Endothelial cell of umbilical vein (primary cell): ENCODE measurements at regions not wholly inside any gene's neighbourhood (a gene's known extent, or its start where the extent isn't known, plus 50 kb on each side); places are given as distances from the start of the nearest gene placed in this dataset.

Source experiments
- BruUV-seq: library from RNA; stranded (reverse); fragments of 400-500 nt; replicated peaks from 2 replicates; lab custom pipeline; 2021; lab: Mats Ljungman, UMichigan
- CTCF ChIA-PET: fragments of 300-600, 350-600 bp; sonication (Branson Sonifier 250); formaldehyde crosslinking; loops from one replicate; lab custom pipeline; 2021; ENCODE audit warnings: antibody characterized with exemption, inconsistent platforms; lab: Charles Lee
- POLR2A ChIA-PET: fragments of 300-600, 350-600 bp; sonication (Branson Sonifier 250); formaldehyde crosslinking; loops from one replicate; lab custom pipeline; 2021; ENCODE audit warnings: antibody characterized with exemption, inconsistent platforms; lab: Charles Lee
- DNase-seq: peaks from one replicate; pipeline ENCODE4 v3.0.0-alpha.2; 2011; ENCODE audit warnings: low read depth, low spot score
- FAIRE-seq: peaks from 2 replicates; lab custom pipeline; 2011; peaks lifted over from hg19 to GRCh38; lab: Jason Lieb, UNC
- H2AFZ ChIP-seq: 2 replicates; pipeline ENCODE4 v1.6.0; 2012; ENCODE audit warnings: low read depth, low read length, control low read depth, inconsistent platforms
- H3K27ac ChIP-seq: 2 replicates; pipeline ENCODE4 v1.5.1; 2011; ENCODE audit warnings: low read depth, mild to moderate bottlenecking, control low read depth, low read length, moderate library complexity; ENCODE audit not compliant: insufficient read depth
- H3K27me3 ChIP-seq, 2 experiments: 2 replicates each; pipeline versions ENCODE4 v1.6.0 to v1.6.1; 2011; ENCODE audit warnings: low read length in 2 of 2, mixed read lengths in 1 of 2; ENCODE audit not compliant: control insufficient read depth in 2 of 2, insufficient read depth in 2 of 2
- H3K36me3 ChIP-seq, 2 experiments: 2 replicates in 1 of 2; 3 replicates in 1 of 2; pipeline ENCODE4 v1.5.1; 2011; ENCODE audit warnings: low read length in 2 of 2, mild to moderate bottlenecking in 1 of 2, moderate library complexity in 1 of 2; ENCODE audit not compliant: control insufficient read depth in 2 of 2, insufficient read depth in 2 of 2; ENCODE audit errors: extremely low read depth in 1 of 2
- H3K4me1 ChIP-seq: 3 replicates; pipeline ENCODE4 v1.5.1; 2011; ENCODE audit warnings: mild to moderate bottlenecking, low read length; ENCODE audit not compliant: control insufficient read depth, insufficient read depth; ENCODE audit errors: extremely low read depth
- H3K4me2 ChIP-seq: 2 replicates; pipeline ENCODE4 v1.6.1; 2011; ENCODE audit warnings: low read length, control low read depth, mixed read lengths; ENCODE audit not compliant: insufficient read depth
- H3K4me3 ChIP-seq, 3 experiments: fragments of 200-600 bp in 1 of 3; sonication (generic), shearing (Covaris generic) in 1 of 3; replicated peaks in 1 of 3; 2 replicates each; pipeline ENCODE4 v1.5.1; 2011 to 2016; ENCODE audit warnings: control low read depth in 3 of 3, low read length in 3 of 3, mild to moderate bottlenecking in 2 of 3, inconsistent platforms in 1 of 3, low read depth in 1 of 3, moderate library complexity in 1 of 3; ENCODE audit not compliant: insufficient read depth in 1 of 3
- H3K79me2 ChIP-seq: 2 replicates; pipeline ENCODE4 v1.6.0; 2012; ENCODE audit warnings: low read length, inconsistent platforms; ENCODE audit not compliant: control insufficient read depth, insufficient read depth
- H3K9ac ChIP-seq: replicated peaks from 2 replicates; pipeline ENCODE3; 2011; ENCODE audit warnings: low read length, control low read depth; ENCODE audit not compliant: insufficient read depth; ENCODE audit errors: extremely low read depth
- H3K9me1 ChIP-seq: replicated peaks from 3 replicates; pipeline ENCODE4 v1.6.0; 2011; ENCODE audit warnings: mild to moderate bottlenecking, low read length; ENCODE audit not compliant: control insufficient read depth, insufficient read depth; ENCODE audit errors: extremely low read depth
- H3K9me3 ChIP-seq: replicated peaks from 2 replicates; pipeline ENCODE4 v1.5.1; 2012; ENCODE audit warnings: low read length, inconsistent platforms; ENCODE audit not compliant: control insufficient read depth, insufficient read depth
- H4K20me1 ChIP-seq: replicated peaks from 2 replicates; pipeline ENCODE3; 2011; ENCODE audit warnings: mild to moderate bottlenecking, low read length; ENCODE audit not compliant: control insufficient read depth, insufficient read depth; ENCODE audit errors: extremely low read depth
- CTCF ChIP-seq, 2 donors: IDR thresholded peaks; 1 replicate in 1 of 2; 2 replicates in 1 of 2; pipeline ENCODE4 v1.5.1; 2011; ENCODE audit warnings: low read length in 2 of 2, mild to moderate bottlenecking in 2 of 2, moderate library complexity in 2 of 2, control low read depth in 1 of 2, inconsistent platforms in 1 of 2, low read depth in 1 of 2; ENCODE audit not compliant: insufficient read depth in 1 of 2; ENCODE audit errors: extremely low read depth in 1 of 2
- EZH2 ChIP-seq: IDR thresholded peaks from 2 replicates; pipeline ENCODE4 v1.6.1; 2012; ENCODE audit warnings: borderline replicate concordance, low read depth, mild to moderate bottlenecking, moderate library complexity, low read length, inconsistent platforms; ENCODE audit not compliant: severe bottlenecking
- FOS ChIP-seq: IDR thresholded peaks from 2 replicates; pipeline ENCODE4 v1.6.1; 2011; ENCODE audit warnings: mild to moderate bottlenecking, low read length, moderate library complexity, borderline replicate concordance; ENCODE audit not compliant: insufficient read depth
- GATA2 ChIP-seq: IDR thresholded peaks from 2 replicates; pipeline ENCODE4 v1.7.0; 2011; ENCODE audit warnings: low read depth, mild to moderate bottlenecking, moderate library complexity, mixed read lengths, low read length; ENCODE audit not compliant: insufficient read length, insufficient read depth
- JUN ChIP-seq: IDR thresholded peaks from 2 replicates; pipeline ENCODE4 v1.6.1; 2011; ENCODE audit warnings: borderline replicate concordance, low read depth; ENCODE audit not compliant: insufficient read length, insufficient read depth
- MAX ChIP-seq: IDR thresholded peaks from 2 replicates; pipeline ENCODE4 v1.6.1; 2011; ENCODE audit not compliant: insufficient read depth, insufficient read length
- MYC ChIP-seq: IDR thresholded peaks from one replicate; pipeline ENCODE4 v1.6.1; 2011; ENCODE audit warnings: mild to moderate bottlenecking, low read depth, low read length
- POLR2A ChIP-seq: IDR thresholded peaks from 2 replicates; pipeline ENCODE4 v1.6.1; 2012; ENCODE audit warnings: low read depth, mild to moderate bottlenecking, control low read depth, low read length
- POLR2AphosphoS5 ChIP-seq: IDR thresholded peaks from 2 replicates; pipeline ENCODE4 v1.6.1; 2012; ENCODE audit warnings: low read depth, mild to moderate bottlenecking, control low read depth, low read length, moderate library complexity; ENCODE audit not compliant: insufficient read depth
- dilution Hi-C: fragments of 300-500 bp; cut with MboI; formaldehyde crosslinking; loops from one replicate; pipeline ENCODE4 v1.15.0; 2019; ENCODE audit warnings: low sequenced_read_pairs; ENCODE audit not compliant: extremely low pct_ligation_motif_present
- intact Hi-C: fragments of 100-400 bp; cut with micrococcal nuclease; formaldehyde crosslinking; loops from one replicate; pipeline ENCODE4 v1.10.0; 2022

GRCh38 chr7:29619111-29619510 lies 55.5 kb downstream of the PRR15 start:
- no peak overlapping the region for H2AFZ ChIP-seq
- H3K27me3 ChIP-seq = no peaks in the 10 kb centered on the region
- dilution Hi-C loops (no loop called here), intact Hi-C loops (no loop called here)
- no peak for DNase-seq
- H4K20me1 ChIP-seq = no peaks in the 10 kb centered on the region
- no peak overlapping the region for H3K4me3 ChIP-seq
- H3K4me1 ChIP-seq = peaks cover 6% of the 10 kb centered on the region
- no peak for TF ChIP-seq JUN
- no peak for TF ChIP-seq CTCF (IDR thresholded peaks at IDR 0.05; ENCODE audit: extremely low read depth in 1 of 2, insufficient read depth in 1 of 2, low read depth in 1 of 2, low read length in 2 of 2)
- TF ChIP-seq EZH2 = no peak
- TF ChIP-seq MAX = no peak
- no peak for TF ChIP-seq POLR2A
- no peak for TF ChIP-seq MYC
- no peak for TF ChIP-seq FOS
- no peak for TF ChIP-seq GATA2
- no peak for TF ChIP-seq POLR2AphosphoS5
- no TSS peak for BruUV-seq
- no peak overlapping the region for H3K27ac ChIP-seq
- no peaks in the 10 kb centered on the region for H3K9me1 ChIP-seq
- H3K9ac ChIP-seq = no peak overlapping the region
- FAIRE-seq = no peak
- no peaks in the 10 kb centered on the region for H3K9me3 ChIP-seq
- no peak overlapping the region for H3K4me2 ChIP-seq
- ChIA-PET POLR2A (no interaction called here), CTCF (no interaction called here)
- H3K79me2 ChIP-seq = no peaks in the 10 kb centered on the region
- no peaks in the 10 kb centered on the region for H3K36me3 ChIP-seq
